SK-N-SH (cell line): ENCODE measurements at regions not wholly inside any gene's neighbourhood (a gene's known extent, or its start where the extent isn't known, plus 50 kb on each side); places are given as distances from the start of the nearest gene placed in this dataset.

Source experiments
- CTCF ChIA-PET: fragments of 300-600, 350-600 bp; formaldehyde crosslinking; extraction: SDS; loops from one replicate; lab custom pipeline; 2021; lab: Yijun Ruan, JAX
- POLR2A ChIA-PET: fragments of 350-600 bp; sonication (Branson Sonifier 250); formaldehyde crosslinking; extraction: SDS; loops from one replicate; lab custom pipeline; 2020; ENCODE audit warnings: antibody characterized with exemption, inconsistent platforms; lab: Yijun Ruan, JAX
- DNase-seq: peaks from one replicate; pipeline ENCODE4 v3.0.0; 2012
- H2AFZ ChIP-seq: fragments of 200-600 bp; sonication (generic); 2 replicates; pipeline ENCODE4 v1.8.1; 2016; ENCODE audit warnings: antibody characterized with exemption, mild to moderate bottlenecking, low read depth
- H3F3A ChIP-seq: fragments of 200-600 bp; sonication (generic); replicated peaks from 2 replicates; pipeline ENCODE3; 2016; ENCODE audit warnings: antibody characterized with exemption, mild to moderate bottlenecking; ENCODE audit not compliant: insufficient read depth
- H3K27ac ChIP-seq, 2 experiments: fragments of 200-500 bp in 1 of 2; fragments of 200-600 bp in 1 of 2; sonication (Bioruptor generic) in 1 of 2; sonication (generic), shearing (Covaris generic) in 1 of 2; 2 replicates each; pipeline versions ENCODE4 v1.5.1 to v1.6.1; 2014 to 2016; ENCODE audit warnings: low read depth in 2 of 2, inconsistent platforms in 1 of 2, low read length in 1 of 2, mild to moderate bottlenecking in 1 of 2, mixed read lengths in 1 of 2
- H3K27me3 ChIP-seq: fragments of 200-600 bp; sonication (generic), shearing (Covaris generic); 2 replicates; pipeline ENCODE4 v1.6.1; 2016; ENCODE audit warnings: mixed run types; ENCODE audit not compliant: insufficient read depth
- H3K36me3 ChIP-seq, 2 experiments: fragments of 200-500 bp in 1 of 2; fragments of 200-600 bp in 1 of 2; sonication (Bioruptor generic) in 1 of 2; sonication (generic) in 1 of 2; replicated peaks in 1 of 2; 2 replicates each; pipeline versions ENCODE3 to v1.5.1; 2014 to 2016; ENCODE audit warnings: low read length in 1 of 2, mild to moderate bottlenecking in 1 of 2; ENCODE audit not compliant: insufficient read depth in 2 of 2, control insufficient read depth in 1 of 2
- H3K4me1 ChIP-seq, 2 experiments: fragments of 200-500 bp in 1 of 2; fragments of 200-600 bp in 1 of 2; sonication (Bioruptor generic) in 1 of 2; sonication (generic), shearing (Covaris generic) in 1 of 2; 2 replicates each; pipeline versions ENCODE4 v1.5.1 to v1.6.1; 2014 to 2016; ENCODE audit warnings: low read depth in 1 of 2, low read length in 1 of 2, mixed run types in 1 of 2; ENCODE audit not compliant: insufficient read depth in 2 of 2, control insufficient read depth in 1 of 2
- H3K4me2 ChIP-seq: fragments of 200-600 bp; sonication (generic), shearing (Covaris generic); 2 replicates; pipeline ENCODE4 v1.6.1; 2017; ENCODE audit warnings: mixed run types
- H3K4me3 ChIP-seq, 2 experiments: fragments of 200-500 bp in 1 of 2; fragments of 200-600 bp in 1 of 2; sonication (Bioruptor generic) in 1 of 2; sonication (generic), shearing (Covaris generic) in 1 of 2; 2 replicates each; pipeline versions ENCODE4 v1.5.1 to v1.8.1; 2014 to 2016; ENCODE audit warnings: low read depth in 2 of 2, inconsistent platforms in 1 of 2, low read length in 1 of 2, mild to moderate bottlenecking in 1 of 2, mixed read lengths in 1 of 2, moderate library complexity in 1 of 2
- H3K79me2 ChIP-seq: fragments of 200-600 bp; sonication (generic); 2 replicates; pipeline ENCODE4 v1.8.1; 2017; ENCODE audit warnings: mild to moderate bottlenecking; ENCODE audit not compliant: insufficient read depth
- H3K9ac ChIP-seq: fragments of 200-600 bp; sonication (generic); 2 replicates; pipeline ENCODE4 v1.6.1; 2017; ENCODE audit warnings: mixed run types
- H3K9me2 ChIP-seq: fragments of 200-600 bp; sonication (generic); 2 replicates; pipeline ENCODE4 v1.6.1; 2017; ENCODE audit warnings: mixed run types
- H3K9me3 ChIP-seq: fragments of 200-600 bp; sonication (generic); 2 replicates; pipeline ENCODE4 v1.6.1; 2017; ENCODE audit warnings: mixed run types, mild to moderate bottlenecking, moderate library complexity
- H4K20me1 ChIP-seq: fragments of 200-600 bp; sonication (generic); 2 replicates; pipeline ENCODE4 v1.6.1; 2017; ENCODE audit warnings: mild to moderate bottlenecking, mixed run types; ENCODE audit not compliant: insufficient read depth
- CHD2 ChIP-seq: fragments of 150-350 bp; IDR thresholded peaks from 2 replicates; pipeline ENCODE4 v1.6.1; 2018; ENCODE audit warnings: low read length; ENCODE audit not compliant: partially characterized antibody
- EP300 ChIP-seq, 2 experiments: IDR thresholded peaks; 2 replicates each; pipeline versions ENCODE4 v1.4.0 to v1.6.1; 2012; ENCODE audit warnings: borderline replicate concordance in 1 of 2, low read depth in 1 of 2, low read length in 1 of 2
- FOXM1 ChIP-seq: IDR thresholded peaks from 2 replicates; pipeline ENCODE4 v1.4.0; 2012; ENCODE audit warnings: low read depth, mild to moderate bottlenecking
- GABPA ChIP-seq: IDR thresholded peaks from 2 replicates; pipeline ENCODE4 v1.4.0; 2012; ENCODE audit warnings: low read depth, mild to moderate bottlenecking
- MXI1 ChIP-seq: IDR thresholded peaks from 2 replicates; pipeline ENCODE4 v1.6.1; 2012; ENCODE audit warnings: mild to moderate bottlenecking, low read depth, low read length, improper control_type of control experiment
- NFIC ChIP-seq: IDR thresholded peaks from 2 replicates; pipeline ENCODE4 v1.4.0; 2012; ENCODE audit warnings: borderline replicate concordance
- POLR2AphosphoS5 ChIP-seq: IDR thresholded peaks from 2 replicates; pipeline ENCODE4 v1.6.1; 2012; ENCODE audit warnings: low read depth, low read length
- RAD21 ChIP-seq: IDR thresholded peaks from 2 replicates; pipeline ENCODE4 v1.6.1; 2012; ENCODE audit warnings: mild to moderate bottlenecking, low read length
- RCOR1 ChIP-seq: fragments of 150-350 bp; IDR thresholded peaks from 2 replicates; pipeline ENCODE4 v1.6.1; 2017; ENCODE audit warnings: antibody characterized with exemption, low read length
- RXRA ChIP-seq: IDR thresholded peaks from 2 replicates; pipeline ENCODE4 v1.4.0; 2012; ENCODE audit warnings: low read depth, mild to moderate bottlenecking, borderline replicate concordance
- SIN3A ChIP-seq: IDR thresholded peaks from 2 replicates; pipeline ENCODE4 v1.6.1; 2012; ENCODE audit warnings: low read depth, mild to moderate bottlenecking, low read length, moderate library complexity, borderline replicate concordance
- TAF1 ChIP-seq: IDR thresholded peaks from 2 replicates; pipeline ENCODE4 v1.6.1; 2012; ENCODE audit warnings: low read depth, mild to moderate bottlenecking, low read length, moderate library complexity, borderline replicate concordance
- TEAD4 ChIP-seq: IDR thresholded peaks from 2 replicates; pipeline ENCODE4 v1.4.0; 2012; ENCODE audit warnings: mild to moderate bottlenecking, borderline replicate concordance; ENCODE audit not compliant: insufficient read depth
- WGBS: methylation state at CpG from one replicate; pipeline ENCODE4 v1.1.6; 2017; ENCODE audit warnings: low lambda C conversion rate; 5-methylcytosine and 5-hydroxymethylcytosine counted together
- TF ChIP-seq, protein P1 (sequence below): fragments of 150-350 bp; IDR thresholded peaks from 2 replicates; pipeline ENCODE4 v1.6.1; 2017; ENCODE audit warnings: antibody characterized with exemption, low read length, low read depth, borderline replicate concordance
- TF ChIP-seq, protein P2 (sequence below): fragments of 150-350 bp; IDR thresholded peaks from 2 replicates; pipeline ENCODE4 v1.6.1; 2016; ENCODE audit warnings: mild to moderate bottlenecking, low read depth, low read length
- TF ChIP-seq, protein P3 (sequence below): IDR thresholded peaks from 2 replicates; pipeline ENCODE4 v1.4.0; 2012; ENCODE audit warnings: low read depth

DNA sequence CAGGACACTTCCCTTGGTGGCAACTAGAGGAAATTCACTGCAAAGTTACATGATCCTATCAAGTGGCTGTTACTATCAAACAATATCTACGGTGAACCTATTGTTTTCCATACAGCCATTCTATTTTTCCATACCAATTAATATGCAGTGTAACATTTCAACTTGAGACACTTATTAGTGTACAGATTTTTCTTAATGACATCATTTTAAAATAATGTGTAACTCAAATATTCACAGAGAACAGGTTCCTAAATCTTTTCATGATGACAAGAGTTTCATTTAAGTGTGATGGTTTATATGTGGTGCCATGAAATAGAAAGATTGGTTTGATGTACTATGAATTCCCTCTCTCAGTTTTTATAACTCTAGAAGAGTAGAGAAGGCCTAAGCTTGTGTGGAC is 291.2 kb upstream of the SOX5 start:
- ChIA-PET CTCF (no interaction called here), POLR2A (no interaction called here)
- TF ChIP-seq RXRA (no peak), GABPA (no peak), POLR2AphosphoS5 (no peak), CHD2 (no peak), SIN3A (no peak), FOXM1 (no peak), EP300 (IDR thresholded peaks at IDR 0.05; ENCODE audit: borderline replicate concordance in 1 of 2, low read depth in 1 of 2, low read length in 1 of 2) (no peak), NFIC (no peak), RAD21 (no peak), RCOR1 (no peak), TAF1 (no peak), MXI1 (no peak), TEAD4 (no peak)
- TF ChIP-seq, protein P1, sequence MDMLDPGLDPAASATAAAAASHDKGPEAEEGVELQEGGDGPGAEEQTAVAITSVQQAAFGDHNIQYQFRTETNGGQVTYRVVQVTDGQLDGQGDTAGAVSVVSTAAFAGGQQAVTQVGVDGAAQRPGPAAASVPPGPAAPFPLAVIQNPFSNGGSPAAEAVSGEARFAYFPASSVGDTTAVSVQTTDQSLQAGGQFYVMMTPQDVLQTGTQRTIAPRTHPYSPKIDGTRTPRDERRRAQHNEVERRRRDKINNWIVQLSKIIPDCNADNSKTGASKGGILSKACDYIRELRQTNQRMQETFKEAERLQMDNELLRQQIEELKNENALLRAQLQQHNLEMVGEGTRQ = no peak
- TF ChIP-seq, protein P2, sequence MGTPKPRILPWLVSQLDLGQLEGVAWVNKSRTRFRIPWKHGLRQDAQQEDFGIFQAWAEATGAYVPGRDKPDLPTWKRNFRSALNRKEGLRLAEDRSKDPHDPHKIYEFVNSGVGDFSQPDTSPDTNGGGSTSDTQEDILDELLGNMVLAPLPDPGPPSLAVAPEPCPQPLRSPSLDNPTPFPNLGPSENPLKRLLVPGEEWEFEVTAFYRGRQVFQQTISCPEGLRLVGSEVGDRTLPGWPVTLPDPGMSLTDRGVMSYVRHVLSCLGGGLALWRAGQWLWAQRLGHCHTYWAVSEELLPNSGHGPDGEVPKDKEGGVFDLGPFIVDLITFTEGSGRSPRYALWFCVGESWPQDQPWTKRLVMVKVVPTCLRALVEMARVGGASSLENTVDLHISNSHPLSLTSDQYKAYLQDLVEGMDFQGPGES = no peak
- TF ChIP-seq, protein P3, sequence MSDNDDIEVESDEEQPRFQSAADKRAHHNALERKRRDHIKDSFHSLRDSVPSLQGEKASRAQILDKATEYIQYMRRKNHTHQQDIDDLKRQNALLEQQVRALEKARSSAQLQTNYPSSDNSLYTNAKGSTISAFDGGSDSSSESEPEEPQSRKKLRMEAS = no peak

More for the DNA sequence above, 291.2 kb upstream of the SOX5 start:
- Histone ChIP-seq H3K4me1 (no peaks in the 10 kb centered on the region; a peak in 1 of 4 replicates), H3K36me3 (no peaks in the 10 kb centered on the region), H3K9me2 (no peaks in the 10 kb centered on the region), H4K20me1 (no peaks in the 10 kb centered on the region), H3K9ac (no peak overlapping the region), H3K4me2 (no peak overlapping the region), H3K4me3 (no peak overlapping the region), H3K79me2 (no peaks in the 10 kb centered on the region), H3K9me3 (no peaks in the 10 kb centered on the region), H3K27me3 (no peaks in the 10 kb centered on the region), H3K27ac (no peak overlapping the region), H3F3A (no peaks in the 10 kb centered on the region), H2AFZ (no peak overlapping the region)
- no peak for DNase-seq
- 50% methylated on average over 1 of the region's 1 CpG for WGBS
